Activated naive CD8-positive, alpha-beta T cell treated with anti-CD3 and anti-CD28 coated beads, Interleukin-2, amount 50 U/mL, for 24 hours (primary cell): ENCODE measurements at regions not wholly inside any gene's neighbourhood (a gene's known extent, or its start where the extent isn't known, plus 50 kb on each side); places are given as distances from the start of the nearest gene placed in this dataset.
A peak's percentile ranks its signal among the peaks of the same experiment; 100 is the strongest.

Experiments used
- ATAC-seq: fragments of 150-1000 bp; cut with Tn5 transposase; one replicate; pipeline ENCODE4 v1.10.0; 2021
- DNase-seq: peaks from one replicate; pipeline ENCODE4 v3.0.0; 2021
- H3K27ac Mint-ChIP-seq: one replicate; pipeline ENCODE4 v1.8.0; 2021; ENCODE audit warnings: mild to moderate bottlenecking, mixed read lengths
- H3K27me3 Mint-ChIP-seq: one replicate; pipeline ENCODE4 v1.8.0; 2021; ENCODE audit warnings: mixed read lengths
- H3K36me3 Mint-ChIP-seq: one replicate; pipeline ENCODE4 v1.8.0; 2021; ENCODE audit warnings: low read depth, mixed read lengths
- H3K4me1 Mint-ChIP-seq: one replicate; pipeline ENCODE4 v1.8.0; 2021; ENCODE audit warnings: mixed read lengths
- H3K4me3 Mint-ChIP-seq: one replicate; pipeline ENCODE4 v1.8.0; 2021; ENCODE audit warnings: mild to moderate bottlenecking, moderate library complexity, mixed read lengths
- H3K9me3 Mint-ChIP-seq: one replicate; pipeline ENCODE4 v1.8.0; 2021; ENCODE audit warnings: mixed read lengths

GRCh38 chr2:8465560-8465959 is 216.3 kb upstream of the ID2 start:
- H3K4me1 Mint-ChIP-seq = peaks cover 24% of the 10 kb centered on the region
- peaks cover 9% of the 10 kb centered on the region for H3K36me3 Mint-ChIP-seq
- no peak overlapping the region for H3K27ac Mint-ChIP-seq

GRCh38 chr2:8469709-8470493 is 212.0 kb upstream of the ID2 start:
- H3K27ac Mint-ChIP-seq = peak overlapping the region; percentile 69
- H3K36me3 Mint-ChIP-seq = peaks cover 11% of the 10 kb centered on the region

More at GRCh38 chr2:8465560-8465959, 216.3 kb upstream of the ID2 start:
- peaks cover 5% of the 10 kb centered on the region for H3K9me3 Mint-ChIP-seq
- DNase-seq (no peak), ATAC-seq (no peak)
- no peak overlapping the region for H3K4me3 Mint-ChIP-seq
- H3K27me3 Mint-ChIP-seq = peaks cover 7% of the 10 kb centered on the region

GRCh38 chr2:8472545-8473323 is 209.1 kb upstream of the ID2 start:
- peak overlapping the region; percentile 77 for H3K27ac Mint-ChIP-seq
- DNase-seq (no peak), ATAC-seq (no peak)
- peaks cover 11% of the 10 kb centered on the region for H3K9me3 Mint-ChIP-seq
- H3K27me3 Mint-ChIP-seq = peaks cover 2% of the 10 kb centered on the region
- H3K4me3 Mint-ChIP-seq = no peak overlapping the region
- H3K4me1 Mint-ChIP-seq = peaks cover 88% of the 10 kb centered on the region
- peaks cover 5% of the 10 kb centered on the region for H3K36me3 Mint-ChIP-seq

More at GRCh38 chr2:8469709-8470493, 212.0 kb upstream of the ID2 start:
- no peak for ATAC-seq
- no peak overlapping the region for H3K4me3 Mint-ChIP-seq
- no peak for DNase-seq
- peaks cover 13% of the 10 kb centered on the region for H3K9me3 Mint-ChIP-seq
- peaks cover 66% of the 10 kb centered on the region for H3K4me1 Mint-ChIP-seq
- peaks cover 2% of the 10 kb centered on the region for H3K27me3 Mint-ChIP-seq

GRCh38 chr2:8475349-8476031 is 206.4 kb upstream of the ID2 start:
- Mint-ChIP-seq H3K36me3 (peaks cover 2% of the 10 kb centered on the region), H3K4me1 (peaks cover 94% of the 10 kb centered on the region), H3K4me3 (peak overlapping the region; percentile 18), H3K9me3 (peaks cover 7% of the 10 kb centered on the region), H3K27me3 (no peaks in the 10 kb centered on the region), H3K27ac (peak overlapping the region; percentile 89)
- DNase-seq = peak; percentile 61
- peak; percentile 85 for ATAC-seq

- DNase-seq (peak; percentile 32), ATAC-seq (peak; percentile 8)
- peaks cover 5% of the 10 kb centered on the region for H3K36me3 Mint-ChIP-seq
- peaks cover 94% of the 10 kb centered on the region for H3K4me1 Mint-ChIP-seq
- H3K27me3 Mint-ChIP-seq = peaks cover 3% of the 10 kb centered on the region
- no peaks in the 10 kb centered on the region for H3K9me3 Mint-ChIP-seq
- peak overlapping the region; percentile 59 for H3K4me3 Mint-ChIP-seq
- peak overlapping the region; percentile 89 for H3K27ac Mint-ChIP-seq
Observed at GRCh38 chr2:8477552-8478470, 204.0 kb upstream of the ID2 start.

DNA sequence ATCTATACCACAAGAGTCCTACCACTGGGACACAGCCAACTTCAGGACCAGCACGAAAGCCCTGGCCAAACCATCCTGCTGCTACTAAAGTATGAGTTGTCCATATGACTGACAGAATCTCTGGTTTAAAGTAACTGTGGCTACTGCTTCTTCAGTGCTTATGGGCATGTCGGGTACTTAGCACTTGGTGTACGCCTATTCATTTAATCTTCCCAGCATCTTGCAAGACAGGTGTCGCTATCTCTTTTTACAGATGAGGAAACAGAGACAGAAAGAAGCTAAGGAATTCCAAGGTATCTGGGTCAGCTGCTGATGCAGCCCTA is 203.4 kb upstream of the ID2 start:
- peaks cover 96% of the 10 kb centered on the region for H3K4me1 Mint-ChIP-seq
- peak overlapping the region; percentile 89 for H3K27ac Mint-ChIP-seq
- no peaks in the 10 kb centered on the region for H3K9me3 Mint-ChIP-seq
- DNase-seq = no peak
- peaks cover 3% of the 10 kb centered on the region for H3K27me3 Mint-ChIP-seq
- ATAC-seq = no peak
- peak overlapping the region; percentile 59 for H3K4me3 Mint-ChIP-seq
- H3K36me3 Mint-ChIP-seq = peaks cover 11% of the 10 kb centered on the region

DNA sequence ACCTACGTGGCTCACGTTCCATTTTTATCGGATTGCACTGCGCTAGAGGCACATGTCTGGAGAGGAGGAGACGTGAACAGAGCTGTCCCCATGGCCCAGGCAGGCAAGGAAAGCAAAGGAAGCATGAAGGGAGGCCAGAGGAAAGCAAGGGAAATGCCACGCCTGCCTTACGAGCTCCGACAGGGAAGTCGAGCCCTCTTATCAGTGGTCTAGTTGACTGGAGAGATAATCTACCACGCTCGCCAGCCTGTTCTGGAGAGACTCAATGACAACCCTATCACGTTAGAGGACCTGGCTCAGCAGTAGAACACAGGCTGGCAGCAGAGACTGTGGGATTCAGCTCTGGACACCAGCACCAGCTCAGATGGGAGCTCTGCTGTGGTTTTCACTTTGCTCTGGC is 202.6 kb upstream of the ID2 start:
- Mint-ChIP-seq H3K27ac (peak overlapping the region; percentile 37), H3K4me3 (no peak overlapping the region), H3K27me3 (peaks cover 3% of the 10 kb centered on the region), H3K9me3 (no peaks in the 10 kb centered on the region), H3K36me3 (peaks cover 11% of the 10 kb centered on the region), H3K4me1 (peaks cover 92% of the 10 kb centered on the region)
- no peak for ATAC-seq
- DNase-seq = no peak

- Mint-ChIP-seq H3K9me3 (no peaks in the 10 kb centered on the region), H3K4me1 (peaks cover 86% of the 10 kb centered on the region), H3K27me3 (peaks cover 3% of the 10 kb centered on the region), H3K27ac (peak overlapping the region; percentile 86), H3K36me3 (peaks cover 11% of the 10 kb centered on the region), H3K4me3 (no peak overlapping the region)
- ATAC-seq (no peak), DNase-seq (no peak)
Observed at GRCh38 chr2:8480915-8481314, 200.9 kb upstream of the ID2 start.

- ATAC-seq = peak; percentile 84
- Mint-ChIP-seq H3K4me1 (peaks cover 86% of the 10 kb centered on the region), H3K9me3 (no peaks in the 10 kb centered on the region), H3K27ac (peak overlapping the region; percentile 86), H3K27me3 (peaks cover 3% of the 10 kb centered on the region), H3K4me3 (peak overlapping the region; percentile 34), H3K36me3 (peaks cover 11% of the 10 kb centered on the region)
- peak; percentile 55 for DNase-seq
Observed at GRCh38 chr2:8481463-8482009, 200.3 kb upstream of the ID2 start.

- Mint-ChIP-seq H3K36me3 (peaks cover 11% of the 10 kb centered on the region), H3K9me3 (no peaks in the 10 kb centered on the region), H3K27ac (no peak overlapping the region), H3K4me3 (no peak overlapping the region), H3K4me1 (peaks cover 89% of the 10 kb centered on the region), H3K27me3 (peaks cover 3% of the 10 kb centered on the region)
- DNase-seq = no peak
- no peak for ATAC-seq
Observed at GRCh38 chr2:8482432-8482831, 199.4 kb upstream of the ID2 start.

- H3K4me1 Mint-ChIP-seq = peaks cover 90% of the 10 kb centered on the region
- H3K36me3 Mint-ChIP-seq = peaks cover 11% of the 10 kb centered on the region
- ATAC-seq (no peak), DNase-seq (no peak)
- H3K27ac Mint-ChIP-seq = no peak overlapping the region
- H3K27me3 Mint-ChIP-seq = peaks cover 8% of the 10 kb centered on the region
- no peak overlapping the region for H3K4me3 Mint-ChIP-seq
- H3K9me3 Mint-ChIP-seq = no peaks in the 10 kb centered on the region
Observed at GRCh38 chr2:8484502-8485283, 197.2 kb upstream of the ID2 start.

DNA sequence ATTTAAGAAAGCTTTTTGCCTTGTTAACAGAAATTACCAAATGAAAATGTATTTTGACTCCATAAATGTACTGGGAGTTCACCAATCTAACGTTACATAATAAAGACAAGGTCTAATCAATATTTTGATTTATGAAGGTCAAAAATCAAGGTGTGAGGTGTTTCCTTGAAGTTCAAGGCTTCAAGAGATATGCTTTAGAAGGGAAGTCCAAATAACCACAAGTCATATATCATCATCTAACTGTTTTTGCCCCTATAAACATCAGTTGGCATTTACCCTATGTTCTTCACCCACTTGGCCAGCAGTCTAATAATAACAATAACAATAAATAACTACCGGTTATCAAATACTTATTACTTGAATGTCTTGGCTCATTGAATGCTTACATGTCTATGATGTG is 196.1 kb upstream of the ID2 start:
- DNase-seq (no peak), ATAC-seq (no peak)
- peak overlapping the region; percentile 63 for H3K27ac Mint-ChIP-seq
- H3K4me3 Mint-ChIP-seq = peak overlapping the region; percentile 81
- peaks cover 11% of the 10 kb centered on the region for H3K36me3 Mint-ChIP-seq
- peaks cover 90% of the 10 kb centered on the region for H3K4me1 Mint-ChIP-seq
- H3K27me3 Mint-ChIP-seq = peaks cover 8% of the 10 kb centered on the region
- H3K9me3 Mint-ChIP-seq = no peaks in the 10 kb centered on the region

DNA sequence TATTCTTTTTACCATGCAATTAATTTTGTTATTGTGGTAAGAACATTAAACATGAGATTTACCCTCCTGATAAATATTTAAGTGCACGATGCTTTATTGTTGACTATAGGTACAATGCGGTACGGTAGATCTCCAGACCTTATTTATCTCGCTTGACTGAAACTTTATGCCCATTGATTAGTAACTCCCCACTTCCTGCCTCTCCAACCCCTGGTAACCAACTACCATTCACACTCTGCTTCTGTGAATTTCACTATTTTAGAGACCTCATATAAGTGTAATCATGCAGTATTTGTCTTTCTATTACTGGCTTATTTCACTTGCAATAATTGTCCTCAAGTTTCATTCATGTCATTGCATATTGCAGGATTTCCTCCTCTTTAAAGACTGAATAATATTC is 195.7 kb upstream of the ID2 start:
- no peaks in the 10 kb centered on the region for H3K9me3 Mint-ChIP-seq
- peaks cover 8% of the 10 kb centered on the region for H3K27me3 Mint-ChIP-seq
- DNase-seq = no peak
- H3K4me3 Mint-ChIP-seq = peak overlapping the region; percentile 81
- ATAC-seq = no peak
- peaks cover 87% of the 10 kb centered on the region for H3K4me1 Mint-ChIP-seq
- H3K36me3 Mint-ChIP-seq = peaks cover 11% of the 10 kb centered on the region
- peak overlapping the region; percentile 63 for H3K27ac Mint-ChIP-seq
